GM23338 (cell line): ENCODE measurements at regions not wholly inside any gene's neighbourhood (a gene's known extent, or its start where the extent isn't known, plus 50 kb on each side); places are given as distances from the start of the nearest gene placed in this dataset.

Experiments used
- ATAC-seq: fragments of 200-7000 bp; cut with Tn5 transposase; 3 replicates; pipeline ENCODE4 v1.9.1; 2020
- DNase-seq: peaks from one replicate; pipeline ENCODE4 v3.0.0-alpha.2; 2015; ENCODE audit warnings: low spot score
- H2AFZ ChIP-seq: fragments of 200-600 bp; sonication (generic); 2 replicates; pipeline ENCODE4 v1.8.0; 2016; ENCODE audit warnings: antibody characterized with exemption, mild to moderate bottlenecking, moderate library complexity
- H3F3A ChIP-seq: fragments of 200-600 bp; sonication (generic); replicated peaks from 2 replicates; pipeline ENCODE4 v1.8.0; 2017; ENCODE audit warnings: antibody characterized with exemption, mixed run types, low read depth
- H3K27ac ChIP-seq: fragments of 200-600 bp; sonication (generic); 2 replicates; pipeline ENCODE4 v1.6.1; 2016; ENCODE audit warnings: low read depth
- H3K27me3 ChIP-seq: fragments of 200-600 bp; sonication (generic); 2 replicates; pipeline ENCODE4 v1.8.0; 2016; ENCODE audit warnings: mild to moderate bottlenecking, mixed run types, moderate library complexity; ENCODE audit not compliant: insufficient read depth
- H3K36me3 ChIP-seq: fragments of 200-600 bp; sonication (generic); 2 replicates; pipeline ENCODE4 v1.8.0; 2016; ENCODE audit warnings: mild to moderate bottlenecking; ENCODE audit not compliant: insufficient read depth
- H3K4me1 ChIP-seq: fragments of 200-600 bp; sonication (generic); 2 replicates; pipeline ENCODE4 v1.8.0; 2016; ENCODE audit warnings: mild to moderate bottlenecking, moderate library complexity; ENCODE audit not compliant: insufficient read depth
- H3K4me2 ChIP-seq: fragments of 200-600 bp; sonication (generic); 2 replicates; pipeline ENCODE4 v1.7.1; 2017; ENCODE audit warnings: mixed run types
- H3K4me3 ChIP-seq: fragments of 200-600 bp; sonication (generic); 2 replicates; pipeline ENCODE4 v1.6.1; 2016; ENCODE audit warnings: mixed run types
- H3K79me2 ChIP-seq: fragments of 200-600 bp; sonication (generic); replicated peaks from 2 replicates; pipeline ENCODE4 v1.8.0; 2017; ENCODE audit warnings: mild to moderate bottlenecking; ENCODE audit not compliant: insufficient read depth
- H3K9me2 ChIP-seq: fragments of 200-600 bp; sonication (generic); 2 replicates; pipeline ENCODE4 v1.8.0; 2017; ENCODE audit not compliant: insufficient read depth
- H4K20me1 ChIP-seq: fragments of 200-600 bp; sonication (generic); replicated peaks from 2 replicates; pipeline ENCODE4 v1.8.0; 2017; ENCODE audit warnings: mild to moderate bottlenecking; ENCODE audit not compliant: insufficient read depth
- H3K27ac Mint-ChIP-seq: 2 replicates; pipeline ENCODE4 v1.8.0; 2020; ENCODE audit warnings: inconsistent platforms, mild to moderate bottlenecking, moderate library complexity, mixed read lengths
- H3K27me3 Mint-ChIP-seq: 3 replicates; pipeline ENCODE4 v1.8.0; 2022; ENCODE audit warnings: low read depth, mild to moderate bottlenecking, moderate library complexity, mixed read lengths, inconsistent platforms; ENCODE audit not compliant: insufficient read depth, poor library complexity
- H3K36me3 Mint-ChIP-seq: 3 replicates; pipeline ENCODE4 v1.8.0; 2021; ENCODE audit warnings: low read depth, mild to moderate bottlenecking, inconsistent platforms, moderate library complexity, mixed read lengths
- H3K4me1 Mint-ChIP-seq: 3 replicates; pipeline ENCODE4 v1.8.0; 2020; ENCODE audit warnings: mild to moderate bottlenecking, inconsistent platforms, mixed read lengths
- H3K4me3 Mint-ChIP-seq: 3 replicates; pipeline ENCODE4 v1.8.0; 2021; ENCODE audit warnings: moderate library complexity, mild to moderate bottlenecking, inconsistent platforms, mixed read lengths
- H3K9me3 Mint-ChIP-seq: 3 replicates; pipeline ENCODE4 v1.8.0; 2020; ENCODE audit warnings: moderate library complexity, mild to moderate bottlenecking, inconsistent platforms, mixed read lengths
- CREB1 ChIP-seq: fragments of 250-450 bp; sonication (Bioruptor Pico); IDR thresholded peaks from 2 replicates; pipeline ENCODE4 v1.5.0; 2020; ENCODE audit warnings: low read depth, mild to moderate bottlenecking, moderate library complexity
- EZH2 ChIP-seq: fragments of 200-600 bp; sonication (generic); IDR thresholded peaks from one replicate; pipeline ENCODE4 v1.8.0; 2017; ENCODE audit warnings: antibody characterized with exemption, mild to moderate bottlenecking, low read depth; ENCODE audit not compliant: unreplicated experiment
- EZH2phosphoT487 ChIP-seq: fragments of 200-600 bp; sonication (generic); IDR thresholded peaks from one replicate; pipeline ENCODE4 v1.8.1; 2018; ENCODE audit warnings: antibody characterized with exemption; ENCODE audit not compliant: unreplicated experiment
- JUNB ChIP-seq: IDR thresholded peaks from one replicate; pipeline ENCODE4 v1.6.1; 2016; ENCODE audit warnings: antibody characterized with exemption; ENCODE audit not compliant: unreplicated experiment
- NANOG ChIP-seq: IDR thresholded peaks from 2 replicates; pipeline ENCODE4 v1.6.1; 2016; ENCODE audit warnings: antibody characterized with exemption, borderline replicate concordance
- POLR2AphosphoS5 ChIP-seq: IDR thresholded peaks from 2 replicates; pipeline ENCODE4 v1.6.1; 2016; ENCODE audit warnings: antibody characterized with exemption, low read depth
- STAT1 ChIP-seq: IDR thresholded peaks from one replicate; pipeline ENCODE4 v1.6.1; 2016; ENCODE audit warnings: antibody characterized with exemption; ENCODE audit not compliant: unreplicated experiment
- ZNF114 ChIP-seq: fragments of 250-450 bp; sonication (Bioruptor Pico); IDR thresholded peaks from 2 replicates; pipeline ENCODE4 v1.5.0; 2020; ENCODE audit warnings: mild to moderate bottlenecking, moderate library complexity
- ZNF331 ChIP-seq: fragments of 250-450 bp; sonication (Bioruptor Pico); IDR thresholded peaks from 2 replicates; pipeline ENCODE4 v1.5.0; 2020; ENCODE audit warnings: low read depth, mild to moderate bottlenecking, moderate library complexity
- ZNF462 ChIP-seq: fragments of 250-450 bp; sonication (Bioruptor Pico); IDR thresholded peaks from 2 replicates; pipeline ENCODE4 v1.5.0; 2020; ENCODE audit warnings: mild to moderate bottlenecking, moderate library complexity
- TF ChIP-seq, protein P1 (sequence below): IDR thresholded peaks from 2 replicates; pipeline ENCODE4 v1.6.1; 2016; ENCODE audit warnings: antibody characterized with exemption
- TF ChIP-seq, protein P2 (sequence below), 2 experiments: fragments of 200-600 bp in 1 of 2; sonication (generic) in 1 of 2; conservative IDR thresholded peaks; 2 replicates each; pipeline versions ENCODE4 v1.5.1 to v1.6.1; 2016 to 2017; ENCODE audit warnings: antibody characterized with exemption in 2 of 2, low read depth in 2 of 2, mild to moderate bottlenecking in 2 of 2, moderate library complexity in 1 of 2

DNA sequence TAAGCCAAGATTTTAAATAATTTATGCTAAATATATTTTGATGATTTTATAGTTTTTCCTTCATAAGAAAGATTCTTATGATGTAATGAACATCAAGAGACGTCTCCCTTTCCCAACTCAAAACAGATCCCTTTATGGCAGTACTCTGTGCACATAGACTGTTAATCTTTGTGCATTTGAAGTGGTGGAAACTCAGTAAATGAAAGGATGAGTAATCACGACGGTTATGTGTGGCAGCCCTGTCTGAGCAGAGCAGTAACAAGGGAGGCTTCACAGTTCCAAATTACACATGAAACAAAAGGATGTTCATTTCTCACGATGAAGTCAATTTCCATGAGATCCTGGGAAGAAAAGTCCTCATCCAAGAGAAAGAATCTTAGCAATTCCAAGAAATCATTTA, 498.1 kb downstream of the KLF5 start (continued):
- TF ChIP-seq ZNF462 (CRISPR knock-in tag) (no peak), CREB1 (CRISPR knock-in tag) (no peak), EZH2phosphoT487 (no peak), EZH2 (no peak), ZNF114 (no peak), STAT1 (no peak), POLR2AphosphoS5 (no peak)

GRCh38 chr13:73556128-73556527, 497.3 kb downstream of the KLF5 start:
- no peaks in the 10 kb centered on the region for H3K9me3 Mint-ChIP-seq
- Histone ChIP-seq H2AFZ (no peak overlapping the region), H3K9me2 (no peaks in the 10 kb centered on the region; the same call in 1 of the 2 replicates), H3K36me3 (no peaks in the 10 kb centered on the region), H3K4me1 (no peaks in the 10 kb centered on the region; the same call in 1 of the 2 replicates), H3K79me2 (no peaks in the 10 kb centered on the region), H3K27me3 (no peaks in the 10 kb centered on the region), H3F3A (no peaks in the 10 kb centered on the region), H4K20me1 (no peaks in the 10 kb centered on the region), H3K4me2 (no peak overlapping the region), H3K27ac (no peak overlapping the region), H3K4me3 (no peak overlapping the region)
- no peaks in the 10 kb centered on the region for H3K27me3 Mint-ChIP-seq
- DNase-seq (no peak), ATAC-seq (no peak)
- no peak overlapping the region for H3K4me3 Mint-ChIP-seq
- no peak overlapping the region for H3K27ac Mint-ChIP-seq
- no peaks in the 10 kb centered on the region for H3K36me3 Mint-ChIP-seq
- H3K4me1 Mint-ChIP-seq, result peaks cover 8% of the 10 kb centered on the region; the same call in 2 of the 3 replicates
- TF ChIP-seq POLR2AphosphoS5 (no peak), EZH2phosphoT487 (no peak), ZNF331 (no peak), ZNF114 (no peak), STAT1 (no peak), EZH2 (no peak), NANOG (no peak), CREB1 (CRISPR knock-in tag) (no peak), JUNB (no peak)
- TF ChIP-seq, protein P1, sequence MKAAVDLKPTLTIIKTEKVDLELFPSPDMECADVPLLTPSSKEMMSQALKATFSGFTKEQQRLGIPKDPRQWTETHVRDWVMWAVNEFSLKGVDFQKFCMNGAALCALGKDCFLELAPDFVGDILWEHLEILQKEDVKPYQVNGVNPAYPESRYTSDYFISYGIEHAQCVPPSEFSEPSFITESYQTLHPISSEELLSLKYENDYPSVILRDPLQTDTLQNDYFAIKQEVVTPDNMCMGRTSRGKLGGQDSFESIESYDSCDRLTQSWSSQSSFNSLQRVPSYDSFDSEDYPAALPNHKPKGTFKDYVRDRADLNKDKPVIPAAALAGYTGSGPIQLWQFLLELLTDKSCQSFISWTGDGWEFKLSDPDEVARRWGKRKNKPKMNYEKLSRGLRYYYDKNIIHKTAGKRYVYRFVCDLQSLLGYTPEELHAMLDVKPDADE, result no peak
- TF ChIP-seq, protein P2, sequence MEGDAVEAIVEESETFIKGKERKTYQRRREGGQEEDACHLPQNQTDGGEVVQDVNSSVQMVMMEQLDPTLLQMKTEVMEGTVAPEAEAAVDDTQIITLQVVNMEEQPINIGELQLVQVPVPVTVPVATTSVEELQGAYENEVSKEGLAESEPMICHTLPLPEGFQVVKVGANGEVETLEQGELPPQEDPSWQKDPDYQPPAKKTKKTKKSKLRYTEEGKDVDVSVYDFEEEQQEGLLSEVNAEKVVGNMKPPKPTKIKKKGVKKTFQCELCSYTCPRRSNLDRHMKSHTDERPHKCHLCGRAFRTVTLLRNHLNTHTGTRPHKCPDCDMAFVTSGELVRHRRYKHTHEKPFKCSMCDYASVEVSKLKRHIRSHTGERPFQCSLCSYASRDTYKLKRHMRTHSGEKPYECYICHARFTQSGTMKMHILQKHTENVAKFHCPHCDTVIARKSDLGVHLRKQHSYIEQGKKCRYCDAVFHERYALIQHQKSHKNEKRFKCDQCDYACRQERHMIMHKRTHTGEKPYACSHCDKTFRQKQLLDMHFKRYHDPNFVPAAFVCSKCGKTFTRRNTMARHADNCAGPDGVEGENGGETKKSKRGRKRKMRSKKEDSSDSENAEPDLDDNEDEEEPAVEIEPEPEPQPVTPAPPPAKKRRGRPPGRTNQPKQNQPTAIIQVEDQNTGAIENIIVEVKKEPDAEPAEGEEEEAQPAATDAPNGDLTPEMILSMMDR (conservative IDR thresholded peaks at IDR 0.05; ENCODE audit: low read depth in 2 of 2), result no peak
